ENCODE measurements at regions not wholly inside any gene's neighbourhood (a gene's known extent, or its start where the extent isn't known, plus 50 kb on each side); places are given as distances from the start of the nearest gene placed in this dataset.

DNA sequence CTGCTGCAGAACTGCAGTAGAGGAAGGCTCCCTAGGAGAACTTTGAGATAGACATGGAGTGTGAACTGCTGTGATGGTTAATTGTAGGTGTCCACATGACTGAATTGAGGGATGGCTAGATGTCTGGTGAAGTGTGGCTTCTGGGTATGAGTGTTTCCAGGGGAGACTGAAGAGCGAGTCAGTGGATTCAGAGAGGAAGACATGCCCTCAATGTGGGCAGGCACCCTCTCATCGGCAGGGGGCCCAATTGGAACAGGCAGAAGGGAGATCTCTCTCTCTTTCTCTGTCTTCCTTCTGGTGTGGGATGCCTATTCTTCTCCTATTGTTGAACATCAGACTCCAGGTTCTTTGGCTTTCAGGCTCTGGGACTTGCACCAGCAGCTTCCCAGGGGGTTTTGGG is 304.7 kb upstream of the GATB start:
- WGBS, 2 donors = 87 to 94% methylated on average over 2 of the region's 2 CpGs
- no peak for DNase-seq
- Histone ChIP-seq H3K36me3 (no peaks in the 10 kb centered on the region), H3K4me3 (no peak overlapping the region), H3K27ac (no peak overlapping the region), H3K9me3 (no peaks in the 10 kb centered on the region), H3K27me3 (no peaks in the 10 kb centered on the region), H3K4me1 (no peaks in the 10 kb centered on the region)
- ATAC-seq (ENCODE audit: low FRiP score in 2 of 2) = no peak
- TF ChIP-seq EP300 (IDR thresholded peaks at IDR 0.05) (no peak), POLR2AphosphoS5 (IDR thresholded peaks at IDR 0.05) (no peak), POLR2A (IDR thresholded peaks at IDR 0.05) (no peak)
- TF ChIP-seq, protein P1, sequence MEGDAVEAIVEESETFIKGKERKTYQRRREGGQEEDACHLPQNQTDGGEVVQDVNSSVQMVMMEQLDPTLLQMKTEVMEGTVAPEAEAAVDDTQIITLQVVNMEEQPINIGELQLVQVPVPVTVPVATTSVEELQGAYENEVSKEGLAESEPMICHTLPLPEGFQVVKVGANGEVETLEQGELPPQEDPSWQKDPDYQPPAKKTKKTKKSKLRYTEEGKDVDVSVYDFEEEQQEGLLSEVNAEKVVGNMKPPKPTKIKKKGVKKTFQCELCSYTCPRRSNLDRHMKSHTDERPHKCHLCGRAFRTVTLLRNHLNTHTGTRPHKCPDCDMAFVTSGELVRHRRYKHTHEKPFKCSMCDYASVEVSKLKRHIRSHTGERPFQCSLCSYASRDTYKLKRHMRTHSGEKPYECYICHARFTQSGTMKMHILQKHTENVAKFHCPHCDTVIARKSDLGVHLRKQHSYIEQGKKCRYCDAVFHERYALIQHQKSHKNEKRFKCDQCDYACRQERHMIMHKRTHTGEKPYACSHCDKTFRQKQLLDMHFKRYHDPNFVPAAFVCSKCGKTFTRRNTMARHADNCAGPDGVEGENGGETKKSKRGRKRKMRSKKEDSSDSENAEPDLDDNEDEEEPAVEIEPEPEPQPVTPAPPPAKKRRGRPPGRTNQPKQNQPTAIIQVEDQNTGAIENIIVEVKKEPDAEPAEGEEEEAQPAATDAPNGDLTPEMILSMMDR (IDR thresholded peaks at IDR 0.05) = no peak

DNA sequence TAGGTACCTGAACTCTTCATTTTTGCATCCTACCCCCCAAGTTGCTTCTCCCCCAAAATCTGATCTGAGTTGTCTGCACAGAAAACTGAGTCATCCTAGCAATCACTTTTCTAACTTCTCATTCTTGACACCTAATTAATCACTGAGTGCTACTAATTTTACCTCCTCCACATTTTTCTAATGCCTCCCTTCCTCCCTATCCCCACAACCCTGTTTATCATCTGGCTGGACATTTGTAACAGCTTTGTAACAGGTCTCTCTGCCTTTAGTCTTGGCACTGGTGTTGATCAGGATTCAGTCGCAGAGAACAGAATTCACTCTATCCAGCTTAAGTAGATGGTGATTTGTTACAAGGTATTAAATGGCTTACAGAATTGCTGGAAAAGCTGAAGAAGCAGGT is 303.9 kb upstream of the GATB start:
- TF ChIP-seq, protein P1 (IDR thresholded peaks at IDR 0.05) = no peak
- TF ChIP-seq EP300 (IDR thresholded peaks at IDR 0.05) (no peak), POLR2A (IDR thresholded peaks at IDR 0.05) (no peak), POLR2AphosphoS5 (IDR thresholded peaks at IDR 0.05) (no peak)
- no peak for DNase-seq
- WGBS, 2 donors = 78 to 100% methylated on average over 1 of the region's 1 CpG
- Histone ChIP-seq H3K36me3 (no peaks in the 10 kb centered on the region), H3K4me3 (no peak overlapping the region), H3K27ac (no peak overlapping the region), H3K9me3 (no peaks in the 10 kb centered on the region), H3K27me3 (no peaks in the 10 kb centered on the region), H3K4me1 (no peaks in the 10 kb centered on the region)
- no peak for ATAC-seq (ENCODE audit: low FRiP score in 2 of 2)

DNA sequence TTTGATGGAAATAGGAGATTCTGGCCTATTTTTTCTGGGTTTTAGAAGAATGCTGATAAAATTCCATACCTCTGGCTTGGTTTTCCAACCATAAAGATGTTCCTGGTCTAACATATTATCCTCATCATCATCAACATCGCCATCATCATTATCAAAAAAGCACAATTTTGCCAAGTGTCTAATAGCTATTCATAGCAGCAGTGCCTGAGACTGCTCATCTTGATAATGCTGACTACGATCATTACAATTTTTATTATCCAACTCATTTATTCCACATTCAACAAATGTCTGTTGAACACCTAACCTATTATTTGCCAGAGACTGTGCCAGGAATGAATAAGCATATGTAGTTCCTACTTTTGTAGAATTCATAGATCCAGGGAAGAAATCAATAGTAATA is 303.5 kb upstream of the GATB start:
- Histone ChIP-seq H3K27me3 (no peaks in the 10 kb centered on the region), H3K4me3 (no peak overlapping the region), H3K36me3 (no peaks in the 10 kb centered on the region), H3K9me3 (no peaks in the 10 kb centered on the region), H3K27ac (no peak overlapping the region), H3K4me1 (no peaks in the 10 kb centered on the region)
- no peak for DNase-seq
- no peak for TF ChIP-seq POLR2AphosphoS5 (IDR thresholded peaks at IDR 0.05)
- TF ChIP-seq, protein P1 (IDR thresholded peaks at IDR 0.05) = no peak
- TF ChIP-seq POLR2A (IDR thresholded peaks at IDR 0.05) = no peak
- no peak for TF ChIP-seq EP300 (IDR thresholded peaks at IDR 0.05)
- ATAC-seq (ENCODE audit: low FRiP score in 2 of 2) = no peak
- 84 to 95% methylated on average over 2 of the region's 2 CpGs for WGBS, 2 donors

DNA sequence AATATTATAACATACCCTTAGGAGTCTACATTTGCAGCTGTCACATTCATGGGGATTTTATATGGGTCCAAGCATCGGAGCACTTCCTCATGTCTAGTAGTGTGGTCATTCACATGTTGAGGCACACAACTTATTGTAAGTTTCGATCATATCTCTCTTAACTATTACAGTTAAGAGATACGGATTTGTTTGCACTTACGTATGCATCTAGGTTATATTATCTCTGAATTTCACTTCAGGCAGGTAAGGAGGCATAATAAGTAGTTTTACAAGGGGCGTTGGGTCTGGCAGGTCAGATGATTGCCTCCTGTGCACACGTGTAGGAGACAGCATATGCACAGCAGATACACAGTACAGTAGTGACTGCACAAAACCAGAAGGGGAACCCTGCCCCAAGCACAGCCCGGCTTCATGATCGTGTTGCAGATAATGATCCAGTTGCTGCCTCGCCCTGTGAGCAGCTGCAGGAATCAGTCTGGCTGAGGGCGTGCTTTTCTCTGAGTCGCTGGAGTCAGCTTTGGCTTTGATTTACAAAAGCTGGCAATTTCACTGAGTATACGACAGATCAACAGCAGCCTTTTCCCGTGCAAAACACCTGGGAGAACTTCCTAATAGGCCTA is 302.9 kb upstream of the GATB start:
- Histone ChIP-seq H3K4me1 (no peaks in the 10 kb centered on the region), H3K27me3 (no peaks in the 10 kb centered on the region), H3K9me3 (no peaks in the 10 kb centered on the region), H3K4me3 (no peak overlapping the region), H3K27ac (no peak overlapping the region), H3K36me3 (no peaks in the 10 kb centered on the region)
- WGBS, 2 donors = 58 to 76% methylated on average over 13 of the region's 13 CpGs
- no peak for TF ChIP-seq EP300 (IDR thresholded peaks at IDR 0.05)
- TF ChIP-seq, protein P1 (IDR thresholded peaks at IDR 0.05) = no peak
- ATAC-seq (ENCODE audit: low FRiP score in 2 of 2) (peak in 1 of 2 donors; percentile 57), DNase-seq (no peak)

DNA sequence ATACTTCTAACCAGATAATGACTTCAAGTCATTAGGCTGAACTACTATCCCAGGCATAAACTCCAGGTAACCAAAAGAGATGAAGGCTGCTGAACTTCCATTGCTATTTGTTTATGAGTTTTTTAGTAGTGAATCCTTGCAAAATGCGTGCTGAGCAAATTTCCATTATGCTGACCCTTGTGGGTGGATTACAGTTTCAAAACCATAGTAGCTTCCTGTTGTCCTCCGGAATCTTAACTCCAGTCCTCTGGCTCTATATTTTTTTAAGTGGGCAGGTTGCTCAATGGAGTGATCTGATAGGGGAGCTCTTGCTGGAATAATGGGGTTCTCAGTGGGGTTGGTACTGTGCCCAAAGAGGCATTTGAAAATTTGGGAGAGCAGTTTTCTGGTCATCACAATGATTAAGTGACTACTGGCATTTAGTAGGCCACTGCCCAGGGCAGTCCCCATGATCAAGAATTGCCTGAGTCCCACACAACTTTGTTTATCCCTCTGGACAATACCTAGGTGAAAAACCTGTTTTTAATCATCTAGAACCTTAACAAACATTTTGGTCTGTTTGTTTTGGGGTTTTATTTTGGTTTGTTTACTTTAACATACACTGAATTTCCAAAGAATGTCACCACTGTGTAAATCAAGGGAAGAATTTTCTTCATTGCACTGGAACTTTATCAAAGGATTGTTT is 302.3 kb upstream of the GATB start:
- H3K27ac ChIP-seq = no peak overlapping the region
- no peaks in the 10 kb centered on the region for H3K27me3 ChIP-seq
- TF ChIP-seq POLR2AphosphoS5 (IDR thresholded peaks at IDR 0.05) (no peak), POLR2A (IDR thresholded peaks at IDR 0.05) (no peak), EP300 (IDR thresholded peaks at IDR 0.05) (no peak)
- TF ChIP-seq, protein P1 (IDR thresholded peaks at IDR 0.05) = no peak
- 31 to 64% methylated on average over 2 of the region's 2 CpGs for WGBS, 2 donors
- H3K4me1 ChIP-seq = no peaks in the 10 kb centered on the region
- DNase-seq (no peak), ATAC-seq (ENCODE audit: low FRiP score in 2 of 2) (no peak)
- H3K4me3 ChIP-seq = no peak overlapping the region
- no peaks in the 10 kb centered on the region for H3K36me3 ChIP-seq
- peaks cover 0 to 2% (median under 1%) of the 10 kb centered on the region in 4 donors for H3K9me3 ChIP-seq

Measured in upper lobe of left lung (tissue), 6 donors.